Right atrium auricular region (tissue), 2 donors: ENCODE measurements at regions not wholly inside any gene's neighbourhood (a gene's known extent, or its start where the extent isn't known, plus 50 kb on each side); places are given as distances from the start of the nearest gene placed in this dataset.

Experiments
- DNase-seq: peaks from one replicate; pipeline ENCODE4 v3.0.0-alpha.2; 2019; ENCODE audit warnings: low spot score
- H3K27ac ChIP-seq, 2 donors: fragments of 200-600 bp; sonication (generic); 1 replicate in 1 of 2; 2 replicates in 1 of 2; pipeline ENCODE4 v1.5.1; 2016 to 2019
- H3K27me3 ChIP-seq, 2 donors: fragments of 200-600 bp; sonication (generic); one replicate each; pipeline versions ENCODE4 v1.5.1 to v1.6.0; 2017 to 2019
- H3K36me3 ChIP-seq: fragments of 200-600 bp; sonication (generic); one replicate; pipeline ENCODE4 v1.5.1; 2016
- H3K4me1 ChIP-seq, 2 donors: fragments of 200-600 bp; sonication (generic); one replicate each; pipeline versions ENCODE4 v1.5.1 to v1.6.0; 2017 to 2019
- H3K4me3 ChIP-seq, 2 donors: fragments of 200-600 bp; sonication (generic); 1 replicate in 1 of 2; 2 replicates in 1 of 2; pipeline ENCODE4 v1.5.1; 2017 to 2019; ENCODE audit warnings: mild to moderate bottlenecking in 1 of 2, moderate library complexity in 1 of 2
- H3K9me3 ChIP-seq, 2 donors: fragments of 200-600 bp; sonication (generic); one replicate each; pipeline ENCODE4 v1.5.1; 2019
- CTCF ChIP-seq, 2 donors: fragments of 200-600 bp; sonication (generic); IDR thresholded peaks; one replicate each; pipeline ENCODE4 v1.5.1; 2019; ENCODE audit warnings: antibody characterized with exemption in 2 of 2

GRCh38 chr6:133833949-133834359 is 55.0 kb upstream of the TCF21 start:
- TF ChIP-seq CTCF (IDR thresholded peaks at IDR 0.05), result no peak
- no peaks in the 10 kb centered on the region for H3K27me3 ChIP-seq
- no peak overlapping the region for H3K4me3 ChIP-seq
- no peak overlapping the region for H3K27ac ChIP-seq
- H3K9me3 ChIP-seq, result no peaks in the 10 kb centered on the region
- no peak for DNase-seq
- H3K36me3 ChIP-seq, result no peaks in the 10 kb centered on the region
- H3K4me1 ChIP-seq, result no peaks in the 10 kb centered on the region

GRCh38 chr6:133834472-133835170 is 54.3 kb upstream of the TCF21 start:
- no peak for DNase-seq
- no peak overlapping the region for H3K4me3 ChIP-seq
- H3K36me3 ChIP-seq, result no peaks in the 10 kb centered on the region
- no peak overlapping the region for H3K27ac ChIP-seq
- TF ChIP-seq CTCF (IDR thresholded peaks at IDR 0.05), result no peak
- H3K4me1 ChIP-seq, result no peaks in the 10 kb centered on the region
- H3K9me3 ChIP-seq, result no peaks in the 10 kb centered on the region
- no peaks in the 10 kb centered on the region for H3K27me3 ChIP-seq

- Histone ChIP-seq H3K27ac (no peak overlapping the region), H3K9me3 (no peaks in the 10 kb centered on the region), H3K27me3 (no peaks in the 10 kb centered on the region), H3K36me3 (no peaks in the 10 kb centered on the region), H3K4me1 (no peaks in the 10 kb centered on the region), H3K4me3 (no peak overlapping the region)
- TF ChIP-seq CTCF (IDR thresholded peaks at IDR 0.05), result peak in 1 of 2 donors; percentile 14
- no peak for DNase-seq
Measured at GRCh38 chr6:133835901-133836300, 53.0 kb upstream of the TCF21 start.

GRCh38 chr6:133837801-133838349 is 51.0 kb upstream of the TCF21 start:
- no peak overlapping the region for H3K27ac ChIP-seq
- no peaks in the 10 kb centered on the region for H3K27me3 ChIP-seq
- H3K4me3 ChIP-seq, result peak overlapping the region in 1 of 2 donors; percentile 44
- no peaks in the 10 kb centered on the region for H3K36me3 ChIP-seq
- TF ChIP-seq CTCF (IDR thresholded peaks at IDR 0.05), result peak; percentile 35 to 71
- H3K9me3 ChIP-seq, result no peaks in the 10 kb centered on the region
- no peaks in the 10 kb centered on the region for H3K4me1 ChIP-seq
- no peak for DNase-seq
